ENCODE measurements at regions not wholly inside any gene's neighbourhood (a gene's known extent, or its start where the extent isn't known, plus 50 kb on each side); places are given as distances from the start of the nearest gene placed in this dataset.

DNA sequence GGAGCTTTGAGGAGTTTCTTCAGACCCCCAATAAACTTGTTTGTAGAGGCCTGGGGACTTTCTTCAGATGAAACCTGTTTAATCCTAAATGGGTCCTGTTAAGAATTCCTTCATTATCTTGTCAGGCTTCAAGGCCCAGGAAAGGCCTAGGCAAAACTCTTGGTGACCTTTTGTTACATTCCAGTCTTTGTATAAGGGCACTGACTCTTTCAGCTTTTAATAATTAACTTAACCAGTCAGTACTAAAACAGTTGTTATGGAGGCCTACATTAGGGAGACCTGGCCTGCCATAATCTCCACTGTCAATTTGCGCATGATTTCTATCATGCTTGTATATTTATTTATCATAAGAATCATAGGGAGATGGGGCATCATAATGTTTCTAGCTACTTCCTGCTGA, 110.2 kb downstream of the FCRL5 start:
- 95 to 100% methylated on average over 1 of the region's 1 CpG for WGBS, 2 donors
- TF ChIP-seq, protein P1, sequence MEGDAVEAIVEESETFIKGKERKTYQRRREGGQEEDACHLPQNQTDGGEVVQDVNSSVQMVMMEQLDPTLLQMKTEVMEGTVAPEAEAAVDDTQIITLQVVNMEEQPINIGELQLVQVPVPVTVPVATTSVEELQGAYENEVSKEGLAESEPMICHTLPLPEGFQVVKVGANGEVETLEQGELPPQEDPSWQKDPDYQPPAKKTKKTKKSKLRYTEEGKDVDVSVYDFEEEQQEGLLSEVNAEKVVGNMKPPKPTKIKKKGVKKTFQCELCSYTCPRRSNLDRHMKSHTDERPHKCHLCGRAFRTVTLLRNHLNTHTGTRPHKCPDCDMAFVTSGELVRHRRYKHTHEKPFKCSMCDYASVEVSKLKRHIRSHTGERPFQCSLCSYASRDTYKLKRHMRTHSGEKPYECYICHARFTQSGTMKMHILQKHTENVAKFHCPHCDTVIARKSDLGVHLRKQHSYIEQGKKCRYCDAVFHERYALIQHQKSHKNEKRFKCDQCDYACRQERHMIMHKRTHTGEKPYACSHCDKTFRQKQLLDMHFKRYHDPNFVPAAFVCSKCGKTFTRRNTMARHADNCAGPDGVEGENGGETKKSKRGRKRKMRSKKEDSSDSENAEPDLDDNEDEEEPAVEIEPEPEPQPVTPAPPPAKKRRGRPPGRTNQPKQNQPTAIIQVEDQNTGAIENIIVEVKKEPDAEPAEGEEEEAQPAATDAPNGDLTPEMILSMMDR (IDR thresholded peaks at IDR 0.05) = no peak
- ATAC-seq = no peak

DNA sequence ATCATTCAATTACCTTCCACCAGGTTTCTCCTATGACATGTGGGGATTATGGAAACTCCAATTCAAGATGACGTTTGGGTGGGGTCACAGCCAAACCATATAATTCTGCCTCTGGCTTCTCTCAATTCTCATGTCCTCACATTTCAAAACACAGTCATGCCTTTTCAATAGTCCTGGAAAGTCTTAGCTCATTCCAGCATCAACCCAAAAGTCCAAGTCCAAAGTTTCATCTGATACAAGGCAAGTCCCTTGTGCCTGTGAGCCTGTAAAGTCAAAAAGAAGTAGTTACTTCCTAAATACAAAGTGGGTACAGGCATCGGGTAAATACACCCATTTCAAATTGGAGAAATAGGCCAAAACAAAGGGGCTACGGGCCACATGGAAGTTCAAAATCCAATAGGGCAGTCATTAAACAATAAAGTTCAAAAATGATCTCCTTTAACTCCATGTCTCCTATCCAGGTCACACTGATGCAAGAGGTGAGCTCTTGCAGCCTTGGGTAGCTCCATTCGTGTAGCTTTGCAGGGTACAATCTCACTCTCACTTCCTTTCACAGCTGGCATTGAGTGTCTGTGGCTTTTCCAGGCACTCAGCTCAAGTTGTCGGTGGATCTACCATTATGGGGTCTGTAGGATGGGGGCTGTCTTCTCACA, 112.9 kb downstream of the FCRL5 start:
- no peak overlapping the region for H3K4me3 ChIP-seq
- H3K27ac ChIP-seq = no peak overlapping the region
- H3K36me3 ChIP-seq = no peaks in the 10 kb centered on the region
- no peaks in the 10 kb centered on the region for H3K4me1 ChIP-seq
- no peak for DNase-seq
- TF ChIP-seq, protein P1 (IDR thresholded peaks at IDR 0.05) = no peak
- 79 to 81% methylated on average over 5 of the region's 5 CpGs for WGBS, 2 donors
- peaks cover 0 to 13% (median 0%) of the 10 kb centered on the region in 7 donors for H3K27me3 ChIP-seq
- intact Hi-C loops (cut with DNase I) = no loop called here
- no peaks in the 10 kb centered on the region for H3K9me3 ChIP-seq
- ATAC-seq = no peak

More for the DNA sequence above, 110.2 kb downstream of the FCRL5 start:
- Histone ChIP-seq H3K27ac (no peak overlapping the region), H3K4me1 (no peaks in the 10 kb centered on the region), H3K4me3 (no peak overlapping the region), H3K36me3 (no peaks in the 10 kb centered on the region), H3K9me3 (no peaks in the 10 kb centered on the region), H3K27me3 (peaks cover 0 to under 1% (median 0%) of the 10 kb centered on the region in 7 donors)
- intact Hi-C loops (cut with DNase I) = no loop called here
- DNase-seq = no peak

DNA sequence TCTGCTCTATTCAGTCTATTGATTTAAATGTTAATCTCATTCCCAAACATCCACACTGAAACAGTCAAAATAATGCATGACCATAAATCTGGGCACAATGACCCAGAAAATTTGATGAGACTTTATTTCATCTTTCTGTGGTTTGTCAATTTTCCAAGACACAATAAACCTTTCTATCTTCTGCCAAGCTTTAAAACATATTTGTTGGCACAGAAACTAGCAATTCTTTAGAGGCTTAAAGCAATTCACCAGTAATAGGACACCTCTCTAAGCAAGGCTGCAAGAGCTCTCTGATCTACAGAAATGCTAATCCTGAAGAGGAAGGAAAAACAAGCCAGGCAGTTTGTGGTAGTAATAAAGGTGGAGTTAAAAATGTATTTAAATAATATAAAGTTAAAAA, 113.7 kb downstream of the FCRL5 start:
- intact Hi-C loops (cut with DNase I) = no loop called here
- TF ChIP-seq, protein P1 (IDR thresholded peaks at IDR 0.05) = no peak
- Histone ChIP-seq H3K9me3 (no peaks in the 10 kb centered on the region), H3K4me3 (no peak overlapping the region), H3K27me3 (peaks cover 0 to 14% (median 0%) of the 10 kb centered on the region in 7 donors), H3K4me1 (no peaks in the 10 kb centered on the region), H3K36me3 (no peaks in the 10 kb centered on the region), H3K27ac (no peak overlapping the region)
- no peak for ATAC-seq
- no peak for DNase-seq

DNA sequence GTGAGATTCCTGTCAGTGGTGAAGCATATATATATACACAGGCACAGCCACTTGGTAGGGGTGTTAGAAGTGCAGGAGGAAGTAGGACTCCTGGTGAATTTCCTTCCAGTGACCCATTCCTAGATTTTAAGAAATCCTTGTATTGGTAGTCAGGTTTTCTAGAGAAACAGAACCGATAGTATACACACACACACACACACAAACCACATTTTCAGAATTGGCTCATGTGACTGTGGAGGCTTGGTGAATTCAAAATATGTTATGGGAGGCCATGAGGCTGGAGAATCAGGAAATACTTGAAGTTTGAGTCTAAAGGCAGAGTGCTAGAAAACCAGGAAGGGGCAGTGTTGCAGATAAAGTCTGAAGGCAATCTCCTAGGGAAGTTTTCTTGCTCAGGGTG, 114.2 kb downstream of the FCRL5 start:
- Histone ChIP-seq H3K27ac (no peak overlapping the region), H3K4me3 (no peak overlapping the region), H3K9me3 (no peaks in the 10 kb centered on the region), H3K36me3 (no peaks in the 10 kb centered on the region), H3K4me1 (no peaks in the 10 kb centered on the region), H3K27me3 (peaks cover 0 to 14% (median 0%) of the 10 kb centered on the region in 7 donors)
- WGBS, 2 donors = 76 to 85% methylated on average over 1 of the region's 1 CpG
- intact Hi-C loops (cut with DNase I) = no loop called here
- TF ChIP-seq, protein P1 (IDR thresholded peaks at IDR 0.05) = no peak
- DNase-seq (no peak), ATAC-seq (no peak)
